ENCODE measurements at regions not wholly inside any gene's neighbourhood (a gene's known extent, or its start where the extent isn't known, plus 50 kb on each side); places are given as distances from the start of the nearest gene placed in this dataset.

- Histone ChIP-seq H3K36me3 (ENCODE audit: control insufficient read depth, insufficient read depth, low read length) (no peaks in the 10 kb centered on the region), H3K4me1 (ENCODE audit: control insufficient read depth, insufficient read depth, low read length) (peaks cover 29% of the 10 kb centered on the region), H3K9me3 (ENCODE audit: control insufficient read depth, insufficient read depth, low read depth, low read length) (no peaks in the 10 kb centered on the region), H3K9ac (ENCODE audit: low read length) (no peak overlapping the region), H3K27ac (ENCODE audit: low read depth, low read length) (no peak overlapping the region), H3K27me3 (ENCODE audit: control insufficient read depth, insufficient read depth, low read length) (no peaks in the 10 kb centered on the region), H3K4me3 (ENCODE audit: low read depth, low read length) (no peak overlapping the region)
Observed at GRCh38 chr14:89625731-89626232, 208.7 kb upstream of the FOXN3 start.

- Histone ChIP-seq H3K36me3 (ENCODE audit: control insufficient read depth, insufficient read depth, low read length) (no peaks in the 10 kb centered on the region), H3K4me3 (ENCODE audit: low read depth, low read length) (no peak overlapping the region), H3K9ac (ENCODE audit: low read length) (no peak overlapping the region), H3K4me1 (ENCODE audit: control insufficient read depth, insufficient read depth, low read length) (peaks cover 29% of the 10 kb centered on the region), H3K27ac (ENCODE audit: low read depth, low read length) (no peak overlapping the region), H3K9me3 (ENCODE audit: control insufficient read depth, insufficient read depth, low read depth, low read length) (no peaks in the 10 kb centered on the region), H3K27me3 (ENCODE audit: control insufficient read depth, insufficient read depth, low read length) (no peaks in the 10 kb centered on the region)
Observed at GRCh38 chr14:89625244-89625713, 208.2 kb upstream of the FOXN3 start.

GRCh38 chr14:89624500-89625156 lies 207.6 kb upstream of the FOXN3 start:
- Histone ChIP-seq H3K27ac (ENCODE audit: low read depth, low read length) (no peak overlapping the region), H3K4me3 (ENCODE audit: low read depth, low read length) (no peak overlapping the region), H3K36me3 (ENCODE audit: control insufficient read depth, insufficient read depth, low read length) (no peaks in the 10 kb centered on the region), H3K4me1 (ENCODE audit: control insufficient read depth, insufficient read depth, low read length) (peaks cover 31% of the 10 kb centered on the region), H3K9ac (ENCODE audit: low read length) (no peak overlapping the region), H3K9me3 (ENCODE audit: control insufficient read depth, insufficient read depth, low read depth, low read length) (no peaks in the 10 kb centered on the region), H3K27me3 (ENCODE audit: control insufficient read depth, insufficient read depth, low read length) (no peaks in the 10 kb centered on the region)

GRCh38 chr14:89621791-89622638 lies 205.0 kb upstream of the FOXN3 start:
- H3K9me3 ChIP-seq (ENCODE audit: control insufficient read depth, insufficient read depth, low read depth, low read length), result no peaks in the 10 kb centered on the region
- no peaks in the 10 kb centered on the region for H3K27me3 ChIP-seq (ENCODE audit: control insufficient read depth, insufficient read depth, low read length)
- H3K4me1 ChIP-seq (ENCODE audit: control insufficient read depth, insufficient read depth, low read length), result peaks cover 31% of the 10 kb centered on the region
- no peak overlapping the region for H3K27ac ChIP-seq (ENCODE audit: low read depth, low read length)
- H3K36me3 ChIP-seq (ENCODE audit: control insufficient read depth, insufficient read depth, low read length), result no peaks in the 10 kb centered on the region
- H3K4me3 ChIP-seq (ENCODE audit: low read depth, low read length), result no peak overlapping the region
- no peak overlapping the region for H3K9ac ChIP-seq (ENCODE audit: low read length)

GRCh38 chr14:89621009-89621421 lies 204.0 kb upstream of the FOXN3 start:
- Histone ChIP-seq H3K4me3 (ENCODE audit: low read depth, low read length) (no peak overlapping the region), H3K27ac (ENCODE audit: low read depth, low read length) (no peak overlapping the region), H3K9ac (ENCODE audit: low read length) (no peak overlapping the region), H3K4me1 (ENCODE audit: control insufficient read depth, insufficient read depth, low read length) (peaks cover 37% of the 10 kb centered on the region), H3K27me3 (ENCODE audit: control insufficient read depth, insufficient read depth, low read length) (no peaks in the 10 kb centered on the region), H3K36me3 (ENCODE audit: control insufficient read depth, insufficient read depth, low read length) (no peaks in the 10 kb centered on the region), H3K9me3 (ENCODE audit: control insufficient read depth, insufficient read depth, low read depth, low read length) (no peaks in the 10 kb centered on the region)

- Histone ChIP-seq H3K9me3 (ENCODE audit: control insufficient read depth, insufficient read depth, low read depth, low read length) (no peaks in the 10 kb centered on the region), H3K27me3 (ENCODE audit: control insufficient read depth, insufficient read depth, low read length) (no peaks in the 10 kb centered on the region), H3K36me3 (ENCODE audit: control insufficient read depth, insufficient read depth, low read length) (no peaks in the 10 kb centered on the region), H3K4me3 (ENCODE audit: low read depth, low read length) (no peak overlapping the region), H3K9ac (ENCODE audit: low read length) (no peak overlapping the region), H3K27ac (ENCODE audit: low read depth, low read length) (no peak overlapping the region), H3K4me1 (ENCODE audit: control insufficient read depth, insufficient read depth, low read length) (peaks cover 37% of the 10 kb centered on the region)
Observed at GRCh38 chr14:89620436-89620835, 203.4 kb upstream of the FOXN3 start.

- H3K4me1 ChIP-seq (ENCODE audit: control insufficient read depth, insufficient read depth, low read length), result peaks cover 45% of the 10 kb centered on the region
- peak overlapping the region; percentile 74 for H3K4me3 ChIP-seq (ENCODE audit: low read depth, low read length)
- no peaks in the 10 kb centered on the region for H3K27me3 ChIP-seq (ENCODE audit: control insufficient read depth, insufficient read depth, low read length)
- peak overlapping the region; percentile 45 for H3K27ac ChIP-seq (ENCODE audit: low read depth, low read length)
- H3K9me3 ChIP-seq (ENCODE audit: control insufficient read depth, insufficient read depth, low read depth, low read length), result no peaks in the 10 kb centered on the region
- H3K9ac ChIP-seq (ENCODE audit: low read length), result peak overlapping the region; percentile 57
- no peaks in the 10 kb centered on the region for H3K36me3 ChIP-seq (ENCODE audit: control insufficient read depth, insufficient read depth, low read length)
Observed at GRCh38 chr14:89619596-89619995, 202.6 kb upstream of the FOXN3 start.

GRCh38 chr14:89618811-89619551 lies 201.9 kb upstream of the FOXN3 start:
- H3K9me3 ChIP-seq (ENCODE audit: control insufficient read depth, insufficient read depth, low read depth, low read length), result no peaks in the 10 kb centered on the region
- peak overlapping the region; percentile 45 for H3K27ac ChIP-seq (ENCODE audit: low read depth, low read length)
- H3K4me1 ChIP-seq (ENCODE audit: control insufficient read depth, insufficient read depth, low read length), result peaks cover 51% of the 10 kb centered on the region

GRCh38 chr14:89618330-89618708 lies 201.3 kb upstream of the FOXN3 start:
- no peaks in the 10 kb centered on the region for H3K9me3 ChIP-seq (ENCODE audit: control insufficient read depth, insufficient read depth, low read depth, low read length)
- H3K27me3 ChIP-seq (ENCODE audit: control insufficient read depth, insufficient read depth, low read length), result no peaks in the 10 kb centered on the region
- no peak overlapping the region; the same call in 1 of the 2 replicates for H3K27ac ChIP-seq (ENCODE audit: low read depth, low read length)
- H3K9ac ChIP-seq (ENCODE audit: low read length), result peak overlapping the region; percentile 67
- H3K4me3 ChIP-seq (ENCODE audit: low read depth, low read length), result peak overlapping the region; percentile 74
- peaks cover 58% of the 10 kb centered on the region for H3K4me1 ChIP-seq (ENCODE audit: control insufficient read depth, insufficient read depth, low read length)
- H3K36me3 ChIP-seq (ENCODE audit: control insufficient read depth, insufficient read depth, low read length), result no peaks in the 10 kb centered on the region

More at GRCh38 chr14:89618811-89619551, 201.9 kb upstream of the FOXN3 start:
- H3K27me3 ChIP-seq (ENCODE audit: control insufficient read depth, insufficient read depth, low read length), result no peaks in the 10 kb centered on the region
- H3K9ac ChIP-seq (ENCODE audit: low read length), result peak overlapping the region; percentile 78
- H3K36me3 ChIP-seq (ENCODE audit: control insufficient read depth, insufficient read depth, low read length), result no peaks in the 10 kb centered on the region
- H3K4me3 ChIP-seq (ENCODE audit: low read depth, low read length), result peak overlapping the region; percentile 74

- Histone ChIP-seq H3K36me3 (ENCODE audit: control insufficient read depth, insufficient read depth, low read length) (no peaks in the 10 kb centered on the region), H3K4me1 (ENCODE audit: control insufficient read depth, insufficient read depth, low read length) (peaks cover 62% of the 10 kb centered on the region), H3K9me3 (ENCODE audit: control insufficient read depth, insufficient read depth, low read depth, low read length) (no peaks in the 10 kb centered on the region), H3K4me3 (ENCODE audit: low read depth, low read length) (peak overlapping the region; percentile 74), H3K9ac (ENCODE audit: low read length) (peak overlapping the region; percentile 67), H3K27ac (ENCODE audit: low read depth, low read length) (peak overlapping the region; percentile 14; the same call in 1 of the 2 replicates), H3K27me3 (ENCODE audit: control insufficient read depth, insufficient read depth, low read length) (no peaks in the 10 kb centered on the region)
Observed at GRCh38 chr14:89617481-89618329, 200.7 kb upstream of the FOXN3 start.

Data from HUES6 (cell line).